GM12878 (cell line): ENCODE measurements at regions not wholly inside any gene's neighbourhood (a gene's known extent, or its start where the extent isn't known, plus 50 kb on each side); places are given as distances from the start of the nearest gene placed in this dataset.
A peak's percentile ranks its signal among the peaks of the same experiment; 100 is the strongest.

Source experiments
- ATAC-seq: fragments of 200-7000 bp; cut with Tn5 transposase; 3 replicates; pipeline ENCODE4 v1.9.1; 2020; ENCODE audit warnings: mild to moderate bottlenecking, moderate library complexity
- BruUV-seq: library from RNA; stranded (reverse); fragments of 400-500 nt; replicated peaks from 2 replicates; lab custom pipeline; 2021; lab: Mats Ljungman, UMichigan
- CTCF ChIA-PET: fragments of 300-600 bp; sonication (Branson Sonifier 250); formaldehyde crosslinking; extraction: SDS; loops from one replicate; lab custom pipeline; 2021; ENCODE audit warnings: inconsistent platforms; lab: Yijun Ruan, JAX
- POLR2A ChIA-PET: fragments of 350-600 bp; formaldehyde crosslinking; extraction: SDS; loops from one replicate; lab custom pipeline; 2021; ENCODE audit warnings: inconsistent platforms; lab: Charles Lee
- RAD21 ChIA-PET: fragments of 300-600 bp; sonication (Branson Sonifier 250); formaldehyde crosslinking; loops from one replicate; lab custom pipeline; 2023; ENCODE audit warnings: antibody characterized with exemption; ENCODE audit not compliant: unreplicated experiment; lab: Charles Lee
- SMC1A ChIA-PET: fragments of 300-600 bp; sonication (Branson Sonifier 250); formaldehyde crosslinking; loops from one replicate; lab custom pipeline; 2023; ENCODE audit not compliant: unreplicated experiment, uncharacterized antibody; lab: Charles Lee
- DNase-seq: peaks from one replicate; pipeline ENCODE4 v3.0.0-alpha.2; 2011; ENCODE audit warnings: low read depth, low spot score
- FAIRE-seq: peaks from 3 replicates; lab custom pipeline; 2011; peaks lifted over from hg19 to GRCh38; lab: Jason Lieb, UNC
- H2AFZ ChIP-seq: 2 replicates; pipeline ENCODE4 v1.6.0; 2011; ENCODE audit warnings: low read depth, low read length, control low read depth; ENCODE audit not compliant: control insufficient read depth
- H3K27ac ChIP-seq: 2 replicates; pipeline ENCODE4 v1.5.1; 2011; ENCODE audit warnings: control low read depth; ENCODE audit not compliant: control insufficient read depth, insufficient read depth
- H3K27me3 ChIP-seq, 2 experiments: replicated peaks in 1 of 2; 2 replicates each; pipeline versions ENCODE4 v1.6.0 to v1.6.1; 2011; ENCODE audit warnings: low read length in 1 of 2; ENCODE audit not compliant: control insufficient read depth in 2 of 2, insufficient read depth in 2 of 2
- H3K36me3 ChIP-seq, 2 experiments: 2 replicates each; pipeline ENCODE4 v1.5.1; 2011; ENCODE audit warnings: low read length in 1 of 2; ENCODE audit not compliant: control insufficient read depth in 2 of 2, insufficient read depth in 2 of 2
- H3K4me1 ChIP-seq: 2 replicates; pipeline ENCODE4 v1.6.1; 2011; ENCODE audit warnings: mild to moderate bottlenecking, low read length, moderate library complexity, mixed read lengths; ENCODE audit not compliant: control insufficient read depth, insufficient read depth
- H3K4me2 ChIP-seq: 2 replicates; pipeline ENCODE4 v1.6.0; 2011; ENCODE audit warnings: control low read depth; ENCODE audit not compliant: control insufficient read depth, insufficient read depth
- H3K4me3 ChIP-seq: fragments of 200-600 bp; sonication (generic); 2 replicates; pipeline ENCODE4 v1.5.1; 2016
- H3K79me2 ChIP-seq: 2 replicates; pipeline ENCODE4 v1.6.0; 2011; ENCODE audit warnings: low read length; ENCODE audit not compliant: control insufficient read depth, insufficient read depth
- H3K9ac ChIP-seq: 2 replicates; pipeline ENCODE4 v1.8.0; 2011; ENCODE audit warnings: low read length, control low read depth, mixed read lengths; ENCODE audit not compliant: control insufficient read depth, insufficient read depth
- H3K9me3 ChIP-seq: replicated peaks from 3 replicates; pipeline ENCODE4 v1.5.1; 2011; ENCODE audit warnings: mild to moderate bottlenecking, low read length; ENCODE audit not compliant: control insufficient read depth, insufficient read depth
- H4K20me1 ChIP-seq: 2 replicates; pipeline ENCODE4 v1.6.0; 2011; ENCODE audit not compliant: control insufficient read depth, insufficient read depth
- BACH1 ChIP-seq: fragments of 450-650 bp; IDR thresholded peaks from 2 replicates; pipeline ENCODE4 v1.6.1; 2017; ENCODE audit warnings: mild to moderate bottlenecking, borderline replicate concordance
- CHD2 ChIP-seq: IDR thresholded peaks from 2 replicates; pipeline ENCODE4 v1.6.1; 2011; ENCODE audit warnings: low read depth, low read length, improper control_type of control experiment, borderline replicate concordance
- CHD4 ChIP-seq: fragments of 200-600 bp; sonication (generic); IDR thresholded peaks from 2 replicates; pipeline ENCODE4 v1.6.1; 2016; ENCODE audit warnings: mild to moderate bottlenecking
- EED ChIP-seq: sonication (generic); IDR thresholded peaks from 2 replicates; pipeline ENCODE4 v1.6.1; 2016; ENCODE audit warnings: antibody characterized with exemption, low read depth
- ETV6 ChIP-seq, 2 experiments: fragments of 450-650 bp in 1 of 2; IDR thresholded peaks in 1 of 2; conservative IDR thresholded peaks in 1 of 2; 2 replicates each; pipeline ENCODE4 v1.6.1; 2014; ENCODE audit warnings: antibody characterized with exemption in 1 of 2, borderline replicate concordance in 1 of 2, low read depth in 1 of 2, mild to moderate bottlenecking in 1 of 2, moderate library complexity in 1 of 2
- IKZF1 ChIP-seq: fragments of 450-650 bp; conservative IDR thresholded peaks from 2 replicates; pipeline ENCODE4 v1.6.1; 2017; ENCODE audit warnings: antibody characterized with exemption, mild to moderate bottlenecking
- JUNB ChIP-seq: IDR thresholded peaks from 2 replicates; pipeline ENCODE4 v1.6.1; 2016; ENCODE audit warnings: antibody characterized with exemption, mild to moderate bottlenecking
- LARP7 ChIP-seq: fragments of 450-650 bp; IDR thresholded peaks from 2 replicates; pipeline ENCODE4 v1.6.1; 2017; ENCODE audit warnings: mild to moderate bottlenecking
- MYB ChIP-seq: fragments of 150-350 bp; IDR thresholded peaks from 2 replicates; pipeline ENCODE4 v1.6.1; 2014; ENCODE audit warnings: mild to moderate bottlenecking, low read depth, low read length, borderline replicate concordance
- NRF1 ChIP-seq: conservative IDR thresholded peaks from 2 replicates; pipeline ENCODE4 v1.6.1; 2011; ENCODE audit warnings: mild to moderate bottlenecking, low read depth, low read length, improper control_type of control experiment
- RAD51 ChIP-seq: fragments of 450-650 bp; IDR thresholded peaks from 2 replicates; pipeline ENCODE4 v1.6.1; 2016; ENCODE audit warnings: moderate library complexity, mild to moderate bottlenecking, inconsistent platforms
- SIN3A ChIP-seq: IDR thresholded peaks from 2 replicates; pipeline ENCODE4 v1.6.1; 2012; ENCODE audit warnings: low read depth, low read length, improper control_type of control experiment
- SMAD1 ChIP-seq: fragments of 450-650 bp; IDR thresholded peaks from 2 replicates; pipeline ENCODE4 v1.6.1; 2018; ENCODE audit warnings: mild to moderate bottlenecking, low read depth; ENCODE audit not compliant: partially characterized antibody
- SREBF1 ChIP-seq: IDR thresholded peaks from 2 replicates; pipeline ENCODE4 v1.6.1; 2012; ENCODE audit warnings: mild to moderate bottlenecking, low read length
- SREBF2 ChIP-seq: IDR thresholded peaks from 2 replicates; pipeline ENCODE4 v1.6.1; 2012; ENCODE audit warnings: mild to moderate bottlenecking, low read length
- TCF7 ChIP-seq: IDR thresholded peaks from 2 replicates; pipeline ENCODE4 v1.6.1; 2014; ENCODE audit warnings: antibody characterized with exemption, borderline replicate concordance
- WGBS: methylation state at CpG from one replicate; pipeline ENCODE4 v1.1.6; 2016; ENCODE audit warnings: low lambda C conversion rate; ENCODE audit not compliant: insufficient replicate concordance, insufficient coverage; ENCODE audit errors: missing lambda C conversion rate; 5-methylcytosine and 5-hydroxymethylcytosine counted together
- in situ Hi-C: fragments of 300-500 bp; cut with MboI; formaldehyde crosslinking; loops from 9 replicates; pipeline ENCODE4 v1.14.3; 2018; ENCODE audit warnings: mixed read lengths
- intact Hi-C: fragments of 100-400 bp; cut with micrococcal nuclease; formaldehyde crosslinking; loops from one replicate; pipeline ENCODE4 v1.14.2; 2022; ENCODE audit not compliant: unreplicated experiment
- TF ChIP-seq, protein P1 (sequence below): IDR thresholded peaks from 2 replicates; pipeline ENCODE4 v1.6.1; 2011; ENCODE audit warnings: borderline replicate concordance, low read depth, mild to moderate bottlenecking, moderate library complexity, mixed read lengths, low read length; ENCODE audit not compliant: insufficient read depth; ENCODE audit errors: extremely low read length
- TF ChIP-seq, protein P2 (sequence below): fragments of 450-650 bp; IDR thresholded peaks from 2 replicates; pipeline ENCODE4 v1.6.1; 2018; ENCODE audit warnings: borderline replicate concordance, mild to moderate bottlenecking; ENCODE audit not compliant: partially characterized antibody

- H3K9me3 ChIP-seq = no peaks in the 10 kb centered on the region; the same call in 2 of the 3 replicates
- RAD21 ChIA-PET = interaction anchor here (0.6 to 1.9 kb wide), 5 partner anchors 11 to 99 kb away, joined by 3 to 5 read pairs (median 3); no protein-coding TSS in a partner anchor
- DNase-seq = no peak
- H3K27me3 ChIP-seq = no peaks in the 10 kb centered on the region
- CTCF ChIA-PET = interaction anchor here (0.6 to 2.7 kb wide), 8 partner anchors 13 to 752 kb away, joined by 3 to 11 read pairs (median 6); no protein-coding TSS in a partner anchor
- SMC1A ChIA-PET = interaction anchor here (1.1 to 3.2 kb wide), 8 partner anchors 9 to 92 kb away, joined by 3 to 21 read pairs (median 4); no protein-coding TSS in a partner anchor
- intact Hi-C loops = no loop called here
- peak overlapping the region; percentile 62 for H3K27ac ChIP-seq
- H3K4me3 ChIP-seq = no peak overlapping the region
- POLR2A ChIA-PET = interaction anchor here (0.7 to 1.8 kb wide), 4 partner anchors 11 to 157 kb away, joined by 3 to 7 read pairs (median 4); partner anchors contain the start of gene ZC3H4
- no TSS peak for BruUV-seq
- peaks cover 39% of the 10 kb centered on the region for H3K4me1 ChIP-seq
- peaks cover under 1% of the 10 kb centered on the region for H4K20me1 ChIP-seq
- peak overlapping the region; percentile 3; the same call in 1 of the 2 replicates for H2AFZ ChIP-seq
- peaks cover 2 to 6% of the 10 kb centered on the region in 2 experiments; a peak in 2 of 4 replicates for H3K36me3 ChIP-seq
- no peak for FAIRE-seq
- in situ Hi-C loops = no loop called here
- peaks cover 4% of the 10 kb centered on the region for H3K79me2 ChIP-seq
- H3K4me2 ChIP-seq = peak overlapping the region; percentile 44; the same call in 1 of the 2 replicates
- WGBS = 79% methylated on average over 6 of the region's 6 CpGs
- TF ChIP-seq NRF1 (no peak), MYB (no peak), RAD51 (no peak), CHD4 (no peak), SMAD1 (no peak), CHD2 (no peak), IKZF1 (no peak), EED (no peak), SREBF1 (no peak), SREBF2 (no peak), ETV6 (conservative IDR thresholded peaks at IDR 0.05 in 1 of 2, IDR thresholded peaks at IDR 0.05 in 1 of 2; ENCODE audit: borderline replicate concordance in 1 of 2, low read depth in 1 of 2) (no peak), BACH1 (no peak), LARP7 (no peak), JUNB (no peak), SIN3A (no peak), TCF7 (no peak)
- TF ChIP-seq, protein P1, sequence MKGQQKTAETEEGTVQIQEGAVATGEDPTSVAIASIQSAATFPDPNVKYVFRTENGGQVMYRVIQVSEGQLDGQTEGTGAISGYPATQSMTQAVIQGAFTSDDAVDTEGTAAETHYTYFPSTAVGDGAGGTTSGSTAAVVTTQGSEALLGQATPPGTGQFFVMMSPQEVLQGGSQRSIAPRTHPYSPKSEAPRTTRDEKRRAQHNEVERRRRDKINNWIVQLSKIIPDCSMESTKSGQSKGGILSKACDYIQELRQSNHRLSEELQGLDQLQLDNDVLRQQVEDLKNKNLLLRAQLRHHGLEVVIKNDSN = no peak
- TF ChIP-seq, protein P2, sequence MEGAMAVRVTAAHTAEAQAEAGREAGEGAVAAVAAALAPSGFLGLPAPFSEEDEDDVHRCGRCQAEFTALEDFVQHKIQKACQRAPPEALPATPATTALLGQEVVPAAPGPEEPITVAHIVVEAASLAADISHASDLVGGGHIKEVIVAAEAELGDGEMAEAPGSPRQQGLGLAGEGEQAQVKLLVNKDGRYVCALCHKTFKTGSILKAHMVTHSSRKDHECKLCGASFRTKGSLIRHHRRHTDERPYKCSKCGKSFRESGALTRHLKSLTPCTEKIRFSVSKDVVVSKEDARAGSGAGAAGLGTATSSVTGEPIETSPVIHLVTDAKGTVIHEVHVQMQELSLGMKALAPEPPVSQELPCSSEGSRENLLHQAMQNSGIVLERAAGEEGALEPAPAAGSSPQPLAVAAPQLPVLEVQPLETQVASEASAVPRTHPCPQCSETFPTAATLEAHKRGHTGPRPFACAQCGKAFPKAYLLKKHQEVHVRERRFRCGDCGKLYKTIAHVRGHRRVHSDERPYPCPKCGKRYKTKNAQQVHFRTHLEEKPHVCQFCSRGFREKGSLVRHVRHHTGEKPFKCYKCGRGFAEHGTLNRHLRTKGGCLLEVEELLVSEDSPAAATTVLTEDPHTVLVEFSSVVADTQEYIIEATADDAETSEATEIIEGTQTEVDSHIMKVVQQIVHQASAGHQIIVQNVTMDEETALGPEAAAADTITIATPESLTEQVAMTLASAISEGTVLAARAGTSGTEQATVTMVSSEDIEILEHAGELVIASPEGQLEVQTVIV = no peak
- H3K9ac ChIP-seq = no peak overlapping the region
- peak; percentile 6; the same call in 2 of the 3 replicates for ATAC-seq
Observed at GRCh38 chr19:46955813-46956371, 63.7 kb upstream of the NPAS1 start.
